ENCODE measurements at regions not wholly inside any gene's neighbourhood (a gene's known extent, or its start where the extent isn't known, plus 50 kb on each side); places are given as distances from the start of the nearest gene placed in this dataset.
"Not testable (repeated sequence)": the region's sequence is repeated elsewhere in the genome, so short reads cannot be mapped to it uniquely, and the experiment has no call there.

DNA sequence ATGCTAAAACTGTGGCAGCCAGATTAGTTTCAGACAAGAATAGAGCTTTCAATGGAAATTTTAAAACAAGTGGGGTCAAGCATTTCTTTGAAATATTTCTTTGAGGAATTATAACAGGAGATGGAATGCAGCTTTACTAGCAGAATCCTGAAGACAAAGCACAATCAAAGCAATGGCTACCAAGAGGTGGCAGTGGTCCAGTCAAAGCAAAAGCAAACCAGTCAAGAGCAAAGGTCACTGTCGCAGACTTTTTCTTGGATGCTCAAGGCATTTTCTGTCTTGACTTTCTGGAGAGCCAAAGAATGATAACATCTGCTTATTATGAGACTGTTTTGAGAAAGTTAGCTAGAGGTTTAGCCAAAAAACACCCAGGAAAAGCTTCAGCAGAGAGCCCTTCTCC is 351.2 kb upstream of the DLGAP1 start:
- no peak for DNase-seq
- in situ Hi-C loops (cut with MboI; ENCODE audit: low pct_unique_long_range_greater_than_20kb, low sequenced_read_pairs) = no loop called here

DNA sequence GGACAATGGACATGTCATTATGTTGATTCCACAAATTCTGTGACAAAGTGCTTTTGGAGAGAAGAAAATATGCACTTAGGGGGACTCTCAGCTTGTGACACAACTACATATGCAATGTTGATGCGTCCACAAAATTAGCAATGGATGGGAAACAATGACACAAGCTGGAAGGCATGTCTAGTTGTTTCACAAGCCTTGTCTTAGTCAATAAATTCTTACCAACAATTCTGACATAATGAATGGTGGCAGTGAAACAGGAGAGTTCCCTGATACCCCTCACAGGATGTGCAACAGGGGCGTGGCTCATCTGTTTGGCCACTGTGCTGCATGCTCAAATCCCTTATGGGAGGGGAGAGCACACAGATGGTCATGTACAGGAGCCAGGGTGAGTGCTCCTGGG is 347.2 kb upstream of the DLGAP1 start:
- DNase-seq = no peak
- in situ Hi-C loops (cut with MboI; ENCODE audit: low pct_unique_long_range_greater_than_20kb, low sequenced_read_pairs) = no loop called here

DNA sequence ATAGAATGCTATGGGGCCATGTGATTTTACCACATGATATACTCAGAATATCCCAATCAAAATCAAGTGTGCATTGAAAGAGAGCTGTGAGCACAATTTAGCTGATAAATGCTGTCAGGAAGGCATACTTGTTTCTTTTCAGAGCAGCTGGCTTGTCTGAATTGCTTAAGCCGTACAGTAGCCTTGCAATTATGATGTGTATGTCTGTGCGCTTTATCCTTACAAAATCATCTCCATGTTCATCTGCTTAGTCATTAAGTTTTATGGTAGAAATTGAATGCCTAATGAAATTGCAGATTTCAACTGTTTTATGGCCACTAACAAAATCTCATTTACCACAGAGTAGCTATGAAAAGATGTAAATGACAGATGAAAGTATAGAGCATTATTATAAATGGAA is 346.0 kb upstream of the DLGAP1 start:
- no peak for DNase-seq
- in situ Hi-C loops (cut with MboI; ENCODE audit: low pct_unique_long_range_greater_than_20kb, low sequenced_read_pairs) = no loop called here

DNA sequence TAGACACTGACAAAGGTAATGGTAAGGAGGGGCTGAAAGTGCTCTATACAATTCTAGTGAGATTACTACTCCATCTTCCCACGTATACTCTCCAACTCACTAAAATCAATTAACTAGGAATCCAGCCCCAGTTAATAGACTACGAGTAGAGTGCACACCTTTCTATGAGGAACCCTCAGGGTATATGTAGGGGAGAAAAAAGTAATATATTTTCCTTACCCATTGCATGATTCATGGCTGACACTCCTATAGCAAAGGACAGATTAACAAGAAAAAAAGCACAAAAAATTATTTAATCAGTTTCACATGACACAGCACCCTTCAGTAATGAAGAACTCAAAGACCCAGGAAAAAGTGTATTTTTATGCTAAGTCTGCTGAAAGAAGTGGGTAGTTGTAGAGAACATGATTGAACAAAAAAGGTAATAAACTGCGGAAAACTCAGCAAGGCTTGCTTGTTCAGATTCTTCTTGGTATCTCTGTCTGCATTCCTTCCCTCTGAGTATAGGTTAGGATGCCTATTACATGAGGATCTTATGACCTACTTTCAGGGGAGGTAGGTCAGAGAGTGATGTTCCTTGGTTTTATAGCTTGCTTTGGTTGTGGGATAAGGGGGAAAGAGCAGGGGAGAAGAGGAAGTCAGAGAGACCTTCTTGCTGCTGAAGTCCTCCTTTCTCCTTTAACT is 342.0 kb upstream of the DLGAP1 start:
- no peak for DNase-seq
- in situ Hi-C loops (cut with MboI; ENCODE audit: low pct_unique_long_range_greater_than_20kb, low sequenced_read_pairs) = no loop called here

DNA sequence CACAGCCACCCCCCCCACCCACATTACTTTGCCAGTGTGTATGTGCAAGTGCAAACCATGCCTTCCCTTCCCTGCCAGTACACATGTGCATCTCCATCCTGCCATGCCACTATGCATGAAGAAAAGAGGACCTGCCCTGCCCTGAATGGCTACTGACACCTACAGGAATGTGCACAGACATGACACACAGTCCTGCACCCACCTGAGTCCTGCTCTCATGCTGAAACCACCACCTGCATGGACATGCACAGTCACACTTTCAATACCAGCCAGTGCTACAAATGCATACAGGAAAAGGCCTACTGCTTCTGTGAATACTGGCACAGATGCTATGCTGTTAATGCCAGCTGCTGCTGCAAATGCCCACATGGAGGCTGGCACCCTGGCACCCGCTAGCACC is 334.4 kb upstream of the DLGAP1 start:
- in situ Hi-C loops (cut with MboI; ENCODE audit: low pct_unique_long_range_greater_than_20kb, low sequenced_read_pairs) = no loop called here
- no peak for DNase-seq

DNA sequence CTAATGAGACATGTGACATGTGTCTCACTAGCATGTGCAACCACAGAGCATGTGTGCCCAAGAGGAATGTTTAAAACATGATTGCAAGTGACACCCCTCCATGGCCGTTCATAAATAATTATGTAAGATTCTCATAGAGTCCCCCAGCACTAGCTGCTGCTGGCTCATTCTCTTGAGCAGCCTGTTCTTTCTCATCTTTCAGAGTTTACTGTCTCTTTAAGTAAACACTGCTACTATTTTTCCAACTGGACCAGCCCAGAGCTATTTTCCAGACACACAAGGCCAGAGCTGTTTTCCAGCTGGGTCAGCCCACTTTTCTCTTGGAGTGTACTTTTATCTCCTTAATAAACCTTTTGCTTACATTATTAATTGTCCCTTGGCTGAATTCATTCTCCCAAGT is 326.8 kb upstream of the DLGAP1 start:
- DNase-seq = no peak
- in situ Hi-C loops (cut with MboI; ENCODE audit: low pct_unique_long_range_greater_than_20kb, low sequenced_read_pairs) = no loop called here

DNA sequence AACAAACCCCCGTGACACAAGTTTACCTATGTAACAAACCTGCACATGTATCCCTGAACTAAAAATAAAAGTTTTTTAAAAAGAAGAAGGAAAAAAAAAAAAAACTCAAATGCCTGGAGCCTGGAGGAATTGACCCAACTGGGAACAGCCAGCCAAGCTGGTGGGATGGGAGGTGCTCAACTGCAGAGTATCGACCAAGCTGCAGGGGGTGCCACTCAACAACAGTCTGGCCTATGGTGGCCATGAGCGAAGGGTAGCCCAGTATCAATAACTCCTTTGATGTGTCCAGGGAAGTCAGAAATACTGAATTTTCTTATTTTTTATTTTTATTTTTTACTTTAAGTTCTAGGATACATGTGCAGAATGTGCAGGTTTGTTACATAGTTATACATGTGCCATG is 310.3 kb upstream of the DLGAP1 start:
- no peak for DNase-seq
- in situ Hi-C loops (cut with MboI; ENCODE audit: low pct_unique_long_range_greater_than_20kb, low sequenced_read_pairs) = no loop called here

DNA sequence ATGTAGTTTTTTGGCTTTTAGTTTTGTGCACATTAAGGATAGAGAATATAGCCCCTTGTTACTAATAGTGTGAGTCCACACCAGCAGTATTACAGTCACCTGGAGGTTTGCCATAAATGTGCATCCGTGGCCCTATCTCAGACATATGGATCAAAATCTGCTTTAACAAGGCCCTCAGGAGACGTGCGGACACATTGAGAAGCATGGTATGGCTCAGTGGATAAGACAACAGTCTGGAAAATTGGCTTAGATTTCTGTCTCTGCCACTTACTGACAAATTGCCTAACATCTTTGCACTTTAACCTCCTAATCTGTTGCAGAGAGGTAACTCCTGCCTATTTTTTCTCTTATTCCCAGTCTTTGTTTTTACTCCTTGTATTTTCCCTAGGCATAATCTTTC is 307.2 kb upstream of the DLGAP1 start:
- no peak for DNase-seq
- in situ Hi-C loops (cut with MboI; ENCODE audit: low pct_unique_long_range_greater_than_20kb, low sequenced_read_pairs) = no loop called here

DNA sequence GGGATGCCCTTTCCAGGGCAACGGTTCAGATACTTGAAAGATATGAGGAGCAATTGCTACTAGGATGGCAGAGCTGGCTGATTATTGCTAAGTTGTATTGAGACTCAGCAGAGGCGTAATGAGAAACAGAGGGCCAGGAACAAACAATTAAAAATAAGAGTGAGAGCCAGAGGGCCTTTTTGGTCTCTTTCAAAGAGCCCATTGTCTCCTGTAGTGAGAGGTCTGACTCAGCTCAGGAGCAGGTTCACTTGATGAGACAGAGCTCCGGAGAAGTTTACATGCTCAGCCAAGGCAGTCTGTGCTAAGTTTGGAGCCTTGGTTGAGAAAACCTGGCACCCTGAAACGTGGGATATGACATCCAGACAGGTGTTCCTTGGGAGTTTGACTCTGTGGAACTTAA is 303.9 kb upstream of the DLGAP1 start:
- DNase-seq = no peak
- in situ Hi-C loops (cut with MboI; ENCODE audit: low pct_unique_long_range_greater_than_20kb, low sequenced_read_pairs) = no loop called here

DNA sequence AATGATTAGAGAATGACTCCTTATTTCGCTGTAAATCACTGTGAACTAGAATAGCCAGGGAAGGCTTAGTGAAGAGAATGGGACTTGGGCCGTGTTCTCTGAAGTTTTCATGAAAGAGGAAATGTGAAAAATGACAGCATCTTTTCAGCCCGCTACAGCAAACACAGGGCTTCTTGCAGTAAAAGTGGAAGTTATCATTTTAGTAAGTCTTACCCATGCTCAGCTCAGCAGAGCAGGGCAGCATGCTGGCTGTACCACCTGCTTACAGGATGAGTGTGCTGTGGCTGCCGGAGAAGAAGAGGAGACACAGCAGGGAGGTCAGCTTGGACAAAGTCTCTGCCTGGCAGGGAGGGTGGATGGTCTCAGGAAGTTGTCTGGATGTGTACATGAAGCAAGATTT is 300.7 kb upstream of the DLGAP1 start:
- DNase-seq = no peak
- in situ Hi-C loops (cut with MboI; ENCODE audit: low pct_unique_long_range_greater_than_20kb, low sequenced_read_pairs) = no loop called here

DNA sequence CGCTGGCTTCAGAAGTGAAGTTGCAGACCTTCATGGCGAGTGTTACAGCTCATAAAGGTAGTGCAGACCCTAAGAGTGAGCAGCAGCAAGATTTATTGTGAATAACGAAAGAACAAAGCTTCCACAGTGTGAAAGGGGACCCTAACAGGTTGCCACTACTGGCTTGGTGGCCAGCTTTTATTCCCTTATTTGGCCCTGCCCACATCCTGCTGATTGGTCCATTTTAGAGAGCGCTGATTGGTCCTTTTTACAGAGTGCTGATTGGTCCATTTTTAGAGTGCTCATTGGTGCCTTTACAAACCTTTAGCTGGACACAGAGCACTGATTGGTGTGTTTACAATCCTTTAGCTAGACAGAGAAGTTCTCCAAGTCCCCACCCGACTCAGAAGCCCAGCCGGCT is 298.0 kb upstream of the DLGAP1 start:
- in situ Hi-C loops (cut with MboI; ENCODE audit: low pct_unique_long_range_greater_than_20kb, low sequenced_read_pairs); DNase-seq: not testable (repeated sequence)

DNA sequence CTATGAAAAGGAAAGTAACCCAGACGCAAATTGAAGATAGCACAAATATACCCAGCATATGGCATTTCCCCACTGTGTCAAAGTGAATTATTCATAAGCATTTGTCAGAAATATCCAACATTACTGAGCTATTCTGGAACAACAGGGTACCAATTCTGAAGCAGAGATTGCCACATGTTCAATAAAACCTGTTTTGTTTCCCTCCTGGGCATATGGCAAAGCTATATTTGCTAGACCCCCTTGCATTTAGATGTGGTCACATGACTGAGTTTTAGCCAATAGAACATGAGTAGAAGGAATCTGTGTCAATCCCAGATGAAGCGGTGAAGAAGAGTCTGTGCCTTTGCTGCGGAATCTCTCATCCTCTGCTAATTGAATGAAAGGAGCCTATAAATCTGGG is 296.4 kb upstream of the DLGAP1 start:
- in situ Hi-C loops (cut with MboI; ENCODE audit: low pct_unique_long_range_greater_than_20kb, low sequenced_read_pairs) = no loop called here
- no peak for DNase-seq

DNA sequence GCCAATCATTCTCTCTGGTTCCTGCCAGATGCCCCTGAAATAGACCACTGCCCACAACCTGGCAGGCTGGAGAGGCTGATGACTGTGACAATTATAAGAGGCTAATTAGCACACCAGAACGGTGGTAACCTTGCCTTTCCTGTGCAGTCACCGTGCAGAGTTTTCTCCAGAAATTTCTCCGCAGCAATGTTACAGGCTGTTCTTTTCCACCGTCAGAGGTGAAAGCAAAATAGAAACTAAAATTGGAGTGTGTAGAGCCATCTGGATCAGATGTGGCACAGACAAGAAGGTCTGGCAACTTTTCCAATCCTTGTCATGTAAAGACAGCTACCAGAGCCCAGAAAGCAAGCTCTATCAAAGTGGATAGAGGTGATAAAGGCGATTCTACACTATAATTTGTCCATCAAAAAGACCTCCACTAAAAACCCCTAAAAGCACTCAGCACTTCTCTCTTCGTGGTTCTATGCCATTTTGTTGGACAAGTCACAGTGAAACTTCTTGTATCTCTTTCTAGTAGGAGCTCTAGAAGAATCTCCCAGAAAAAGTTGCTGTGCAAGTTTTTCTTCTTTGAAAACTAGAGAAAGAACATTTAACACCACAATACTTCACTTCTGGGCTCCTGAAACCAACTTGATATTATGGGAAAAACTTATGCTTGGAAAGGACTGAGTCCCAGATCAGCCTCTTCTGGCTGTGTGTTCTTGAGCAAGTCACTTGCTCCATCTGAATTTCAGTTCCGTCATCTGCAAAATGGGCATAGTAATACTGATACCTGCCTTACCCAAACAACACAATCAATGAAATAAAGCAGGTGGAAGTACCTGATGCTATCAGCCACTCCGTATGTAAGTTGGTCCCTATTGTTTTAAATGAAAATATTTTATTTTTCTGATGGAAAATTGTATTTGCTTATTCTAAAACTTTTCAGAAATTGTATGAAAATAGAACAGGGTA is 295.6 kb upstream of the DLGAP1 start:
- no peak for DNase-seq
- in situ Hi-C loops (cut with MboI; ENCODE audit: low pct_unique_long_range_greater_than_20kb, low sequenced_read_pairs) = no loop called here

DNA sequence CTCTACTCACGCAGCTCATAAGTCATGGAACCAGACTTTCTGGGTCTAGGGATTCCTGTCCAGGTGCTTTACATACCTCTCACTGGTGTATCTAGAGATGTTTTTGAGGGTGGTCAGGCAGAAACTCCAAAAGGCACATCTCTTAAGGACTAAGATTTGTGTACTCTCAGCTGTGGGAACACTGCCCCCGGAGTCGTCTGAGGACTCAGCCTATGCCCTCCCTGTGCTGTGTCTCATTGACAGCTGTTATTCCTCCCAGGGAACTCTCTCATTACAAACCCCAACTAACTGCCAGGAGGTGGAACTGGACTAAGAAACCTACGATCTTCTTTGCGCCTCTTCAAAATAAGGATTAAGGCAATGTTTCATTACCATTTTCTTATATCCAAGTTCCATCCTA is 293.9 kb upstream of the DLGAP1 start:
- in situ Hi-C loops (cut with MboI; ENCODE audit: low pct_unique_long_range_greater_than_20kb, low sequenced_read_pairs) = no loop called here
- DNase-seq = no peak

DNA sequence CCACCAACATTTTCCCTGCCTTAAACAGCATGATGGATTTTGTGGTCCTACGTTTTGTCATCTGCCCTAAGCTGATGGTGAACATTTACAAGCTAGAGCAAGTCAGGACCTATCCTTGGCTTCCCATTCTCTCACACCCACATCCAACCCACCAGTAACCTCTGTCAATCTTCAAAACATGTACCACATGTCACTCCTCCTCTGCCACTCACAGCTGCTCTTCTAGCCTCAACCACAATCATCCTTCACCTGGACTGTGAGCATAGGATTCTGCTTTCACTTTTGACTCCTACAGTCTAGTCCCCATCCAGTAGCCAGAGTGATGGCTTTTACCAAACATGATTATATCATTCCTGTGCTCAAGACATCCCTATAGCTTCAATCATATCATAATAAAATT is 279.8 kb upstream of the DLGAP1 start:
- no peak for DNase-seq
- in situ Hi-C loops (cut with MboI; ENCODE audit: low pct_unique_long_range_greater_than_20kb, low sequenced_read_pairs) = no loop called here

DNA sequence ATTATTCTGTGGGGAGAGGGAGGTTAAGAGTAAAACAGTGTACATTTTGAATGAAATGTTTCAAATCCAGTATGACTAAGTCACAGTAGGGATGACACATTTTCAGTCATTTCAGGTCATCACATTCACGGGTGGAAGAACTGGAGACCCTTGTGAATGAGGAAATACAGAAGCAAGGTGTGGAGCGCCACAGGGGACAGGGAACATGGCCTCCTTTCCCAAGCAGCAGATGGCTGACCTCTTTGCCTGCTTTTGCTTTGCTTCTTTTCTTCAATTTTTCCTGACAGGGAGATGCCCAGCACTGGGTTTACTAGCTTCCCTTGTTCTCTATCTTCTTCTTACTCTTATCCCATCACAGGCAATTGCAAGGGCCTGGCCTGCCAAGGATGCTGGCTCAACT is 278.9 kb upstream of the DLGAP1 start:
- no peak for DNase-seq
- in situ Hi-C loops (cut with MboI; ENCODE audit: low pct_unique_long_range_greater_than_20kb, low sequenced_read_pairs) = no loop called here

DNA sequence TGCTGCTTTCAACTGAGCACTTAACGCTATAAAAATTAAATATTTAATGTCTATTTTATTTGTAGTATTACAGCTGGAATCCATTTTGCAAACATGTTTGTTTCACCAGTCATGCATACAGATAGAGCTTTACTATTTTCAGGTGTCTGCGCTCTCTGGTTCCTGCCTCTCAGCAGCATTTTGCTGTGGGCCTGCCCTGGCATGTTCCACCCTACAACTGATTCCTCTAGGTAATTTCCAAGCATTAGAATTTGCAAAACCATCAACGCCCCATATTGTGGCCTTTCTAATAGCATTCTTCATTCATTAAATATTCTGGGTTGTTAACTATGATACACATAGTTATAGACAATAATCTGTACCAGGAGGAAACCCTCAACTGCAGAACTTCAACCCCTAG is 266.4 kb upstream of the DLGAP1 start:
- in situ Hi-C loops (cut with MboI; ENCODE audit: low pct_unique_long_range_greater_than_20kb, low sequenced_read_pairs) = no loop called here
- DNase-seq = no peak

DNA sequence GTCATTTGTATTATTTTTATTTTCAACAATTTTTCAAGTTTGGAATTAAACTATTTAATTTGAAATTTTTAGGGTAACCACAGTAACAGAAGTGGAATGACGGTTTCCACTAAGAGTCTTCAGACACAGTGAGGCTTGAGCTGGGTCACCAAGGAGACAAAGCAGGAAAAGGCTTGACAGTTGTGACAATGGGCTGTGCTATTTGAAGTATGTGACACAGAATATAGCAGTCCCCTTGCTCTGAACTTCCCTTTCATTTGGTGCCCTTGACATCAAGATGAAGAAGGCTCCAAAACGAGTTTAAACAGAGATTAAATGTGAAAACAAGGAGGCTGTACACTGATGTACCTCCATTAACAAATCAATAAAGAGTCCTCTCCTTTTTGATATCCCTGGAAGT is 265.4 kb upstream of the DLGAP1 start:
- in situ Hi-C loops (cut with MboI; ENCODE audit: low pct_unique_long_range_greater_than_20kb, low sequenced_read_pairs) = no loop called here
- DNase-seq = no peak

DNA sequence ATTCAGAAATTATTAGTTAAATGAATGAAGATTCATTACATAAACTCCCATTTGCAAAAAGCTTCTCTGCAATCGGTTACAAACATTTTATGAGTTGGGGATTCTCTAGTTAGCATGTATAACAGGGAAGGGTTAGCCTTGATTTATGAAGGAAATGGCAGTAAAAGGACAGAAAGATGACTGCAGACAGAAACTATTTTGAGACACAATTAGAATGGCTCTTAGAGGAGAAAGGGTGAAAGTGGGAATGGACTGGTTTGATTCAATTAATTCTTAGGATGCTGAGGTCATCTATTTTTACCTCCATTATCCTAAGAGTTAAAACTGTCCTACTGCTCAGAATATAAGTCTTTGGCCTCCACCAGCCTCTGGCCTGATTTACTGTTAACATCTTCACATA is 250.8 kb upstream of the DLGAP1 start:
- no peak for DNase-seq
- in situ Hi-C loops (cut with MboI; ENCODE audit: low pct_unique_long_range_greater_than_20kb, low sequenced_read_pairs) = no loop called here

DNA sequence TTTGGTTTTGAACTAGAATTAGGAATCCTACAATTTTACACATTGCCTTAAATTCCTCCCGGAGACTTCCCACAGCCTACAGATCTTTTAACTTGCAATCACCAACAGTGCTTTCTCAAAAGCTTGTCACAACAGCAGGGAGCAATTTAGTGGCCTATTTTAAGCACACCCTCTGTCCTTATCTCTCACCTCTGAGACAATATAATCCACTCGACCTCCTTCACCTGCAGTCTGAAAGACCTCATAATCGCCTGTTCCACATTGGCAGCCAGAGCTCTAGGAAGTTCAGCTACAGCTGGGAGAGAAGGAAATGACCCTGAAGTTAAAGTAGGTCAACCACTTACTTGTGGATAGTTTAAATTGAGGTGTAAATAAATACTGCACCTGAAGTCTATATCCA is 249.7 kb upstream of the DLGAP1 start:
- DNase-seq = no peak
- in situ Hi-C loops (cut with MboI; ENCODE audit: low pct_unique_long_range_greater_than_20kb, low sequenced_read_pairs) = no loop called here

DNA sequence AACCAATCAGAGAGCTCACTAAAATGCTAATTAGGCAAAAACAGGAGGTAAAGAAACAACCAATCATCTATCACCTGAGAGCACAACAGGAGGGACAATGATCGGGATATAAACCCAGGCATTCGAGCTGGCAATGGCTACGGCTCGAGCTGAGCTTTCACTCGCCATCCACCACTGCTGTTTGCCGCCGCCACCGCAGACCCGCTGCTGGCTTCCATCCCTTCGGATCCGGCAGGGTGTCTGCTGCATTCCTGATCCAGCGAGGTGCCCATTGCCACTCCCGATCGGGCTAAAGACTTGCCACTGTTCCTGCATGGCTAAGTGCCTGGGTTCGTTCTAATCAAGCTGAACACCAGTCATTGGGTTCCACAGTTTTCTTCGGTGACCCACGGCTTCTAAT is 236.7 kb upstream of the DLGAP1 start:
- in situ Hi-C loops (cut with MboI; ENCODE audit: low pct_unique_long_range_greater_than_20kb, low sequenced_read_pairs) = no loop called here
- no peak for DNase-seq

Data from KBM-7 (cell line).